ENCODE measurements at regions not wholly inside any gene's neighbourhood (a gene's known extent, or its start where the extent isn't known, plus 50 kb on each side); places are given as distances from the start of the nearest gene placed in this dataset.

DNA sequence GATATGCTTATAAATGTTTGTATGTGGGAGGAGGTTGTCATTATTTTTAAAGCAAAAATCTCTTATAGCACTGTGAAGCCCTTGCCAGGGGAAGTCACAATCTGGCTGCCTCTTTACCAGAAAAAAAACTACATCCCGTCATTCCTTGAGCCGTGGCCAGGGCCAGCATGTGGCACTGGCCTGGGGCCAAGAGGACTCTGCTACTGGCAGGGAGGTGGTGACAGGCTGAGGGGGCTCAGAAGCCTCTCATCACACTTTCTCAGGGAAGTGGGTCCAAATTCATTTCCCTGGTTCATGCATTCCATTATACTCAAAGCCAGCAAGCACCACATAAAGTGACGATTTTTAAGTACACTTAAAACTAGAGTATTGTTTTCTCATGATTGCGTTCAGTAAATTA, 457.3 kb downstream of the ZNF608 start:
- TF ChIP-seq, protein P1, sequence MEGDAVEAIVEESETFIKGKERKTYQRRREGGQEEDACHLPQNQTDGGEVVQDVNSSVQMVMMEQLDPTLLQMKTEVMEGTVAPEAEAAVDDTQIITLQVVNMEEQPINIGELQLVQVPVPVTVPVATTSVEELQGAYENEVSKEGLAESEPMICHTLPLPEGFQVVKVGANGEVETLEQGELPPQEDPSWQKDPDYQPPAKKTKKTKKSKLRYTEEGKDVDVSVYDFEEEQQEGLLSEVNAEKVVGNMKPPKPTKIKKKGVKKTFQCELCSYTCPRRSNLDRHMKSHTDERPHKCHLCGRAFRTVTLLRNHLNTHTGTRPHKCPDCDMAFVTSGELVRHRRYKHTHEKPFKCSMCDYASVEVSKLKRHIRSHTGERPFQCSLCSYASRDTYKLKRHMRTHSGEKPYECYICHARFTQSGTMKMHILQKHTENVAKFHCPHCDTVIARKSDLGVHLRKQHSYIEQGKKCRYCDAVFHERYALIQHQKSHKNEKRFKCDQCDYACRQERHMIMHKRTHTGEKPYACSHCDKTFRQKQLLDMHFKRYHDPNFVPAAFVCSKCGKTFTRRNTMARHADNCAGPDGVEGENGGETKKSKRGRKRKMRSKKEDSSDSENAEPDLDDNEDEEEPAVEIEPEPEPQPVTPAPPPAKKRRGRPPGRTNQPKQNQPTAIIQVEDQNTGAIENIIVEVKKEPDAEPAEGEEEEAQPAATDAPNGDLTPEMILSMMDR (IDR thresholded peaks at IDR 0.05), result no peak
- TF ChIP-seq POLR2A (IDR thresholded peaks at IDR 0.05), result no peak

Measured in thyroid gland (tissue), 4 donors.